H1 (cell line): ENCODE measurements at regions not wholly inside any gene's neighbourhood (a gene's known extent, or its start where the extent isn't known, plus 50 kb on each side); places are given as distances from the start of the nearest gene placed in this dataset.

ENCODE experiments used
- ASH2L ChIP-seq: fragments of 200-600, 300-600 bp; sonication (generic); IDR thresholded peaks from one replicate; pipeline ENCODE4 v1.7.1; 2017; ENCODE audit warnings: low read length
- ATF2 ChIP-seq: IDR thresholded peaks from 2 replicates; pipeline ENCODE4 v1.6.1; 2012; ENCODE audit warnings: low read length, inconsistent platforms
- CHD2 ChIP-seq: IDR thresholded peaks from 2 replicates; pipeline ENCODE4 v1.6.1; 2012; ENCODE audit warnings: low read length, improper control_type of control experiment
- CTCF ChIP-seq, 3 experiments: IDR thresholded peaks; 1 replicate in 2 of 3; 2 replicates in 1 of 3; pipeline versions ENCODE4 v1.5.1 to v1.6.1; 2011; ENCODE audit warnings: low read length in 3 of 3, mild to moderate bottlenecking in 3 of 3, inconsistent platforms in 2 of 3, low read depth in 1 of 3, moderate library complexity in 1 of 3; ENCODE audit not compliant: insufficient read depth in 1 of 3; ENCODE audit errors: control extremely low read depth in 1 of 3
- MAX ChIP-seq: IDR thresholded peaks from 2 replicates; pipeline ENCODE4 v1.6.1; 2012; ENCODE audit warnings: inconsistent platforms
- POLR2A ChIP-seq, 2 experiments: IDR thresholded peaks; 1 replicate in 1 of 2; 2 replicates in 1 of 2; pipeline ENCODE4 v1.6.1; 2011; ENCODE audit warnings: low read depth in 2 of 2, low read length in 2 of 2, mild to moderate bottlenecking in 2 of 2; ENCODE audit errors: control extremely low read depth in 1 of 2
- POLR2AphosphoS5 ChIP-seq: IDR thresholded peaks from 2 replicates; pipeline ENCODE4 v1.6.1; 2011; ENCODE audit warnings: low read depth, low read length
- RAD21 ChIP-seq, 2 experiments: IDR thresholded peaks in 1 of 2; conservative IDR thresholded peaks in 1 of 2; 2 replicates each; pipeline ENCODE4 v1.6.1; 2011; ENCODE audit warnings: low read depth in 2 of 2, low read length in 2 of 2, improper control_type of control experiment in 1 of 2, inconsistent platforms in 1 of 2, mild to moderate bottlenecking in 1 of 2, moderate library complexity in 1 of 2
- RFX5 ChIP-seq: IDR thresholded peaks from 2 replicates; pipeline ENCODE4 v1.6.1; 2011; ENCODE audit warnings: low read depth, low read length, improper control_type of control experiment, borderline replicate concordance
- SP4 ChIP-seq: IDR thresholded peaks from 2 replicates; pipeline ENCODE4 v1.6.1; 2012; ENCODE audit warnings: low read length, inconsistent platforms
- SRF ChIP-seq: IDR thresholded peaks from 2 replicates; pipeline ENCODE4 v1.6.1; 2011; ENCODE audit warnings: mild to moderate bottlenecking, low read depth, low read length, moderate library complexity
- TBP ChIP-seq: IDR thresholded peaks from 2 replicates; pipeline ENCODE4 v1.6.1; 2011; ENCODE audit warnings: low read depth, low read length, improper control_type of control experiment
- ZNF274 ChIP-seq: IDR thresholded peaks from 2 replicates; pipeline ENCODE4 v1.7.0; 2012; ENCODE audit warnings: low read length, borderline replicate concordance; ENCODE audit errors: extremely low read depth

- TF ChIP-seq SP4 (no peak), ASH2L (no peak), CTCF (IDR thresholded peaks at IDR 0.05; ENCODE audit: control extremely low read depth in 1 of 3, insufficient read depth in 1 of 3, low read depth in 1 of 3, low read length in 3 of 3) (no peak), TBP (no peak), RAD21 (IDR thresholded peaks at IDR 0.05 in 1 of 2, conservative IDR thresholded peaks at IDR 0.05 in 1 of 2; ENCODE audit: low read depth in 2 of 2, low read length in 2 of 2) (no peak), RFX5 (no peak), POLR2A (IDR thresholded peaks at IDR 0.05; ENCODE audit: control extremely low read depth in 1 of 2, low read depth in 2 of 2, low read length in 2 of 2) (no peak), ATF2 (no peak), ZNF274 (no peak), SRF (no peak), POLR2AphosphoS5 (no peak), CHD2 (no peak), MAX (no peak)
These were observed 125.8 kb downstream of the VEGFA start for GRCh38 chr6:43895656-43896328.
